DND-41 (cell line): ENCODE measurements at regions not wholly inside any gene's neighbourhood (a gene's known extent, or its start where the extent isn't known, plus 50 kb on each side); places are given as distances from the start of the nearest gene placed in this dataset.

Experiments used
- ATAC-seq: fragments of 200-7000 bp; cut with Tn5 transposase; 3 replicates; pipeline ENCODE4 v1.9.1; 2021; ENCODE audit warnings: low read depth; ENCODE audit not compliant: insufficient read depth
- DNase-seq: peaks from one replicate; pipeline ENCODE4 v3.0.0-alpha.2; 2020
- H2AFZ ChIP-seq: 2 replicates; pipeline ENCODE4 v1.6.0; 2012; ENCODE audit warnings: low read depth, low read length
- H3K27ac ChIP-seq: 2 replicates; pipeline ENCODE4 v1.5.1; 2012; ENCODE audit warnings: low read length, inconsistent platforms
- H3K27me3 ChIP-seq: fragments of 200-600 bp; sonication (generic); 2 replicates; pipeline ENCODE4 v1.6.0; 2012; ENCODE audit warnings: low read length, mild to moderate bottlenecking, inconsistent platforms; ENCODE audit not compliant: insufficient read depth, poor library complexity
- H3K36me3 ChIP-seq: 2 replicates; pipeline ENCODE4 v1.5.1; 2012; ENCODE audit warnings: low read length, inconsistent platforms; ENCODE audit not compliant: insufficient read depth
- H3K4me1 ChIP-seq: 2 replicates; pipeline ENCODE4 v1.5.1; 2012; ENCODE audit warnings: mild to moderate bottlenecking, low read length; ENCODE audit not compliant: insufficient read depth
- H3K4me2 ChIP-seq: 2 replicates; pipeline ENCODE4 v1.6.0; 2012; ENCODE audit warnings: mild to moderate bottlenecking, moderate library complexity, low read length, inconsistent platforms; ENCODE audit not compliant: insufficient read depth
- H3K4me3 ChIP-seq, 2 experiments: fragments of 200-600 bp in 1 of 2; shearing (Covaris generic) in 1 of 2; 2 replicates each; pipeline ENCODE4 v1.5.1; 2012 to 2016; ENCODE audit warnings: inconsistent platforms in 2 of 2, low read length in 2 of 2, mild to moderate bottlenecking in 2 of 2, low read depth in 1 of 2, moderate library complexity in 1 of 2
- H3K79me2 ChIP-seq: 2 replicates; pipeline ENCODE4 v1.6.0; 2012; ENCODE audit warnings: low read length, inconsistent platforms; ENCODE audit not compliant: insufficient read depth
- H3K9ac ChIP-seq: 2 replicates; pipeline ENCODE4 v1.6.0; 2012; ENCODE audit warnings: low read depth, mild to moderate bottlenecking, inconsistent platforms, low read length, moderate library complexity
- H3K9me3 ChIP-seq: 2 replicates; pipeline ENCODE4 v1.5.1; 2012; ENCODE audit warnings: low read length, moderate library complexity, mild to moderate bottlenecking, inconsistent platforms; ENCODE audit not compliant: insufficient read depth, severe bottlenecking
- H4K20me1 ChIP-seq: 2 replicates; pipeline ENCODE4 v1.6.0; 2012; ENCODE audit warnings: low read length; ENCODE audit not compliant: insufficient read depth
- EZH2 ChIP-seq: IDR thresholded peaks from 3 replicates; pipeline ENCODE4 v1.6.1; 2012; ENCODE audit warnings: borderline replicate concordance, low read depth, mild to moderate bottlenecking, moderate library complexity, low read length, inconsistent platforms; ENCODE audit not compliant: severe bottlenecking
- TF ChIP-seq, protein P1 (sequence below): IDR thresholded peaks from 2 replicates; pipeline ENCODE4 v1.5.1; 2012; ENCODE audit warnings: borderline replicate concordance, low read length, moderate library complexity, mild to moderate bottlenecking; ENCODE audit not compliant: poor library complexity, severe bottlenecking; ENCODE audit errors: extremely low read depth

DNA sequence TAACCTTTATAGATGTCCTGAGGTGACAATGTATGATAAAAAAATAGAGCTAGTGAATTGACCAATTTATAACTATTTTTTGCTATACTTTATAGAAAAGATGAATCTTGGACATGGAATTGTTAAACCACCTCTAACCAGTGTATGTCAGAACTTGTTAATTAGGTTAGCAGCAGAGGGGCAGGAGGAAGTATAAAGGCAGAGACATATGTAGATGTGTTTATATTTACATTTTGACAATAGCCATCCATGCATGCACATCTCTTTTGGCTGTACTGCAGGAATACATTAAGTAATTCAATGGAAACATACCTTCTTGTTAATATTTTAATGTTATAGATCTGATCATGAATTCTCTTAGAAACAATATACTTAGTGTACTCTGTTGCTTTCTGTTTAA is 254.6 kb upstream of the NT5E start:
- no peaks in the 10 kb centered on the region for H3K4me1 ChIP-seq
- no peak for ATAC-seq
- no peaks in the 10 kb centered on the region for H3K79me2 ChIP-seq
- no peaks in the 10 kb centered on the region for H3K27me3 ChIP-seq
- DNase-seq: no peak
- H3K9ac ChIP-seq: no peak overlapping the region
- no peak overlapping the region for H2AFZ ChIP-seq
- H3K9me3 ChIP-seq: no peaks in the 10 kb centered on the region
- no peak overlapping the region for H3K27ac ChIP-seq
- TF ChIP-seq, protein P1, sequence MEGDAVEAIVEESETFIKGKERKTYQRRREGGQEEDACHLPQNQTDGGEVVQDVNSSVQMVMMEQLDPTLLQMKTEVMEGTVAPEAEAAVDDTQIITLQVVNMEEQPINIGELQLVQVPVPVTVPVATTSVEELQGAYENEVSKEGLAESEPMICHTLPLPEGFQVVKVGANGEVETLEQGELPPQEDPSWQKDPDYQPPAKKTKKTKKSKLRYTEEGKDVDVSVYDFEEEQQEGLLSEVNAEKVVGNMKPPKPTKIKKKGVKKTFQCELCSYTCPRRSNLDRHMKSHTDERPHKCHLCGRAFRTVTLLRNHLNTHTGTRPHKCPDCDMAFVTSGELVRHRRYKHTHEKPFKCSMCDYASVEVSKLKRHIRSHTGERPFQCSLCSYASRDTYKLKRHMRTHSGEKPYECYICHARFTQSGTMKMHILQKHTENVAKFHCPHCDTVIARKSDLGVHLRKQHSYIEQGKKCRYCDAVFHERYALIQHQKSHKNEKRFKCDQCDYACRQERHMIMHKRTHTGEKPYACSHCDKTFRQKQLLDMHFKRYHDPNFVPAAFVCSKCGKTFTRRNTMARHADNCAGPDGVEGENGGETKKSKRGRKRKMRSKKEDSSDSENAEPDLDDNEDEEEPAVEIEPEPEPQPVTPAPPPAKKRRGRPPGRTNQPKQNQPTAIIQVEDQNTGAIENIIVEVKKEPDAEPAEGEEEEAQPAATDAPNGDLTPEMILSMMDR: no peak
- no peak for TF ChIP-seq EZH2
- H4K20me1 ChIP-seq: no peaks in the 10 kb centered on the region
- H3K36me3 ChIP-seq: no peaks in the 10 kb centered on the region
- no peak overlapping the region for H3K4me2 ChIP-seq
- no peak overlapping the region for H3K4me3 ChIP-seq

DNA sequence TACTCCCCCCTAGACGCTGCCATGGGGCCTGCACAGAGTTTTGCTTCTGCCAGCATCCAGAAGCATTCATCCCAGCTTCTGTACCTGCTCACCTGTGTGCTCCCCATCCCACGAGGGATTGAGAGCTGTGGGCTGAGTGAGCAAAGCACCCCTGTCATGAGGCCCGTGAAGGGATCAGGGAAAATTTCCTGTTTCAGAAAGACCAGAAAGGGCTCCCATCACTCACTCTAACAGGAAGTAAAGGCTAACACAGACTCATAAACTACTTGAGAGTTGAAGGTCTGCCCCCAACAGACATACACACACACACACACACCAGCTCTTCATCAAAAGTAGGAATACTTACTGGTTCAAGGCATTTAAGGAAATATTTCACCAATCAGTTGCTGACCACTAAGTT is 256.5 kb upstream of the NT5E start:
- H3K4me3 ChIP-seq: no peak overlapping the region
- H3K27ac ChIP-seq: no peak overlapping the region
- H3K27me3 ChIP-seq: no peaks in the 10 kb centered on the region
- no peaks in the 10 kb centered on the region for H3K36me3 ChIP-seq
- no peak overlapping the region for H3K4me2 ChIP-seq
- H3K9me3 ChIP-seq: no peaks in the 10 kb centered on the region
- DNase-seq (no peak), ATAC-seq (no peak)
- H3K9ac ChIP-seq: no peak overlapping the region
- TF ChIP-seq EZH2: no peak
- TF ChIP-seq, protein P1: no peak
- no peaks in the 10 kb centered on the region for H3K79me2 ChIP-seq
- H3K4me1 ChIP-seq: no peaks in the 10 kb centered on the region
- H4K20me1 ChIP-seq: no peaks in the 10 kb centered on the region
- H2AFZ ChIP-seq: no peak overlapping the region

DNA sequence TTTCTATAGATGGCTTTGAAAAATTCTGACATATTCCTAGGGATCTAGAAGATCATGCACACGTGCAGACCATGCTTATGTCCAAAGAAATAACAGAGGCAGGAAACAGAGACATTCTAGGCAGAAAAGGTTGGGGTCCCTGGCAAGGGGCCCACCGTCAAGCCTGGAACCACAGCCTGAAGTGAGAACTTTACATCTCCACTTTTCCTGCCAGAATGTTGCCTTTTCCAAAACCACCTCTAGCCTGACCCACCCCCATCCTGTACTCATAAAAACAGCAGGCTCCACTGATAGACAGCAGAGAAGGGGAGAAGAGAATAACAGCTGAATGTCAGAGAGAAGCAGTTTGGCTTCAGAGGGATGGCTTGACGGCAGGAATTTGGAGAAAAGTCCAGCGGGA is 257.3 kb upstream of the NT5E start:
- H3K27me3 ChIP-seq: no peaks in the 10 kb centered on the region
- ATAC-seq: no peak
- no peaks in the 10 kb centered on the region for H4K20me1 ChIP-seq
- H3K4me1 ChIP-seq: no peaks in the 10 kb centered on the region
- no peak overlapping the region for H3K4me3 ChIP-seq
- H3K27ac ChIP-seq: no peak overlapping the region
- H2AFZ ChIP-seq: no peak overlapping the region
- no peak for TF ChIP-seq EZH2
- TF ChIP-seq, protein P1: no peak
- no peak overlapping the region for H3K9ac ChIP-seq
- no peaks in the 10 kb centered on the region for H3K9me3 ChIP-seq
- H3K36me3 ChIP-seq: no peaks in the 10 kb centered on the region
- DNase-seq: no peak
- H3K79me2 ChIP-seq: no peaks in the 10 kb centered on the region
- H3K4me2 ChIP-seq: no peak overlapping the region

DNA sequence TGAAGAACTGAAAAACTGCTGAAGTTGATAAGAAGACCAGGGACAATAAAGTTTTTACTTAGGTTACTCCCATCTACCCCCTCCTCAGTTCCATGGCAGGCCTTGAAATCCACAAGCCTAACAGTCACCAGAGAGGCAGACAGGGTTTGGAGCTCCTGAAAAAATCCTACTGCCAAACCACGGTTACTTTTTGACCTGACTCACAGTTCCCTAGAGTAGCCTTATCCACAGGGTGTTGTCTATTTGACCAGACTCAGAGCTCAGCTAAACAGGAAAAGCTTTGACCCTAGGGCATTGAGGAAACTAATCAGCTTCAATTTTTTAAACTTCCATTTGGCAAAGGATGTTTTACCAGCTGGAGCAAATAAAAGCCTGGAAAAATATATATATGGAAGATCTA is 257.7 kb upstream of the NT5E start:
- H3K4me1 ChIP-seq: no peaks in the 10 kb centered on the region
- no peak overlapping the region for H3K27ac ChIP-seq
- no peak overlapping the region for H3K9ac ChIP-seq

More for the DNA sequence above, 257.7 kb upstream of the NT5E start:
- no peaks in the 10 kb centered on the region for H3K79me2 ChIP-seq
- DNase-seq: no peak
- no peak for ATAC-seq
- H3K9me3 ChIP-seq: no peaks in the 10 kb centered on the region
- H3K4me3 ChIP-seq: no peak overlapping the region
- H4K20me1 ChIP-seq: no peaks in the 10 kb centered on the region
- H3K36me3 ChIP-seq: no peaks in the 10 kb centered on the region
- H3K4me2 ChIP-seq: no peak overlapping the region
- TF ChIP-seq, protein P1: no peak
- no peak for TF ChIP-seq EZH2
- H2AFZ ChIP-seq: no peak overlapping the region
- H3K27me3 ChIP-seq: no peaks in the 10 kb centered on the region
